ENCODE measurements at regions not wholly inside any gene's neighbourhood (a gene's known extent, or its start where the extent isn't known, plus 50 kb on each side); places are given as distances from the start of the nearest gene placed in this dataset.
"Not testable (repeated sequence)": the region's sequence is repeated elsewhere in the genome, so short reads cannot be mapped to it uniquely, and the experiment has no call there.

DNA sequence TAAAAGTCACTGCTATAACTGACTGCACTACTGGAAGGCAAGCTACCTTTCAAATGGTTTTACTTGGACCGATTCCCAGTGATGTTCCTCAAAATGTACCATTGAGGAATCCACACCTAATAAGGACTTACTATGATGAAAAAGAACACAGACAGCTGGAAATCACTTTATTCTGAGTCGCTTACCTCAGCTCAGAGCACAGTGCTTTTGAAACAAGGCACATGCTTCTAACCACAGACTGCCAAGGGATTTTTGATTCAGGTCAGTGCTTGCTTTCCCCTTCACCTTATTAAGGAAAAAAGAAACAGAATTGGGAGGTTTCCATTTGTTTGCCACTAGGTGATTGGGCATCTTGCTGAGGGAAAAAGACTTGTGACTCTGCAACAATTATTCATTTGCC lies 707.5 kb upstream of the FSHR start:
- Histone ChIP-seq H3K9me3 (ENCODE audit: control insufficient read depth in 5 of 5, low read length in 5 of 5) (no peaks in the 10 kb centered on the region), H3K27ac (ENCODE audit: low read depth, low read length) (no peak overlapping the region), H3K4me3 (ENCODE audit: low read depth in 1 of 5, low read length in 5 of 5) (no peak overlapping the region), H3K4me1 (ENCODE audit: control insufficient read depth in 5 of 5, insufficient read depth in 5 of 5, low read length in 5 of 5) (no peaks in the 10 kb centered on the region), H3K27me3 (ENCODE audit: control insufficient read depth in 5 of 5, insufficient read depth in 4 of 5, low read length in 5 of 5) (no peaks in the 10 kb centered on the region), H3K36me3 (ENCODE audit: control insufficient read depth in 5 of 5, insufficient read depth in 5 of 5, low read length in 5 of 5) (no peaks in the 10 kb centered on the region), H3K9ac (ENCODE audit: low read length in 5 of 5) (no peak overlapping the region)

DNA sequence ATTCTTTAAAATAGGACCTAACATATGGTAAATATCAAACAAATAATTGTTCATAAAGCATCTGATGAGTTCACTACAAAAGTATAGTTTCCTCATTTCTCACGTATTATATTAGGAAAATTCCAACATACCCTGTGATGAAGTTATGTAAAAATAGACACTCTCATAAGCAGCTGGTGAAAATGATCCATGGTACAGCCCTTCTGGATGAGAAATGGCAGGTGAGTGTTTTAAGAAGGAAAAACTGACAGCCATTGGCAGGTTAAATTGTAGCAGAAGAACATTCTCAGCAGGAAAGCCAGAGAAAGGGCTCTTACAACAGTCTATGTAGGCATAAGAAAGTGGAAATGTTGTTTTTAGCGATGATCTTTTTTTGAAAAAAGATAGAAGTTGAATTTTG lies 706.5 kb upstream of the FSHR start:
- H3K27ac ChIP-seq (ENCODE audit: low read depth, low read length) = no peak overlapping the region
- H3K27me3 ChIP-seq (ENCODE audit: control insufficient read depth in 5 of 5, insufficient read depth in 4 of 5, low read length in 5 of 5) = no peaks in the 10 kb centered on the region
- no peaks in the 10 kb centered on the region for H3K9me3 ChIP-seq (ENCODE audit: control insufficient read depth in 5 of 5, low read length in 5 of 5)
- H3K36me3 ChIP-seq (ENCODE audit: control insufficient read depth in 5 of 5, insufficient read depth in 5 of 5, low read length in 5 of 5) = no peaks in the 10 kb centered on the region
- H3K9ac ChIP-seq (ENCODE audit: low read length in 5 of 5) = no peak overlapping the region
- H3K4me1 ChIP-seq (ENCODE audit: control insufficient read depth in 5 of 5, insufficient read depth in 5 of 5, low read length in 5 of 5) = no peaks in the 10 kb centered on the region
- no peak overlapping the region for H3K4me3 ChIP-seq (ENCODE audit: low read depth in 1 of 5, low read length in 5 of 5)

DNA sequence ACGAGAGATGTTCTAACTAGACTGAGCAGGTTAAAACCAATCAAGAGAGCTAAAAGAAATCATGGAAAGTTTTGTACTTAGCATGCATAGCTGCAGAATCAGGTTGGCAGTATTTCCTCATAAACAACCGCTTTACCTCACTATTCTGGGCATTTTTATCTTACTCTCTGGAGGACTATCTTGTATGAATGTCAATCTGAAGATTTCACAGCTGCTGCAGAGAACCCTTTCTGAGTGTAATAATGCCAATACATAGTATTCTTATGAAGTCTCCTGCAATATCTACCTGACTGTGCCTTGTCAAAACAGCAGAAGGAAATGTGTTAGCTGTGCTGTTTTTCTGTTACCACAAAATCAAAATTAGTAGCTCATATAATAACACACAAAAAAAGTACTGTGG lies 705.9 kb upstream of the FSHR start:
- no peak overlapping the region for H3K4me3 ChIP-seq (ENCODE audit: low read depth in 1 of 5, low read length in 5 of 5)
- no peak overlapping the region for H3K27ac ChIP-seq (ENCODE audit: low read depth, low read length)
- H3K36me3 ChIP-seq (ENCODE audit: control insufficient read depth in 5 of 5, insufficient read depth in 5 of 5, low read length in 5 of 5) = no peaks in the 10 kb centered on the region
- H3K9ac ChIP-seq (ENCODE audit: low read length in 5 of 5) = no peak overlapping the region
- no peaks in the 10 kb centered on the region for H3K4me1 ChIP-seq (ENCODE audit: control insufficient read depth in 5 of 5, insufficient read depth in 5 of 5, low read length in 5 of 5)
- H3K27me3 ChIP-seq (ENCODE audit: control insufficient read depth in 5 of 5, insufficient read depth in 4 of 5, low read length in 5 of 5) = no peaks in the 10 kb centered on the region
- H3K9me3 ChIP-seq (ENCODE audit: control insufficient read depth in 5 of 5, low read length in 5 of 5) = no peaks in the 10 kb centered on the region

DNA sequence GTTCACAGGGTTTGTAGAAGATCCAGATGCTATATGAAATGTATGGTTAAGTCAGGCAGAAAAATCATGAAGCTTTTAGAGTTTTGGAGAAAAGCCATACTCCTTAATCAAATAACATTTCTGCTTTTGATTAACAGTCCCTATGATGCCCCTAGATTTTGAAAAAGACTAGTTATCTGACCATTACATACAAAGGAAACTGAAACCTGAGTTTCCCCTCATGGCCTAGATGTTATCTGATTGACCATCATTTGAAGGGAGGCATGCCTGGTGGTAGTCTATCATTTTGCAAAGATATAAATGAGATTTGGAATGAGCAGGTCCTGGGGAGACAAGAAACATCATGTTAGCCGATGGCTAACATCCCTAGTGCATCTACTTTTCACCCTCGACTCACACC lies 704.3 kb upstream of the FSHR start:
- Histone ChIP-seq H3K4me3 (ENCODE audit: low read depth in 1 of 5, low read length in 5 of 5) (no peak overlapping the region), H3K36me3 (ENCODE audit: control insufficient read depth in 5 of 5, insufficient read depth in 5 of 5, low read length in 5 of 5) (no peaks in the 10 kb centered on the region)

DNA sequence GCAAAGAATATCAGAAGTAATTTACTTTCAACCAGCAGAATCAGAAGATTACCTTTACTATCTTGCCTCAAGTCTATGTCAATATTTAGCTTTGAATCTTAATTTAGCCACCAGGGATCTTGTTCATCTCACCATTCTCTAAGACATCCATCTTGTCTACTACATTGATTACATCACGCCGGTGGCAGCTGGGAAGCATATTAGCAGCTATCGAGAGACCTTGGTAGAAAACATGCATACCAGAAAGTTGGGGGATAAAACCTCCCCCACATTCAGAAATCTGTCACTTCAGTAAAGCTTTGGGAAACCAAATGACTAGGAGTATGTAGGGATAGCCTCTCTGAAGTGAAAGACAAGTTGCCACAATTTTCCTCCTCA lies 703.8 kb upstream of the FSHR start:
- Histone ChIP-seq H3K36me3 (ENCODE audit: control insufficient read depth in 5 of 5, insufficient read depth in 5 of 5, low read length in 5 of 5) (no peaks in the 10 kb centered on the region), H3K4me3 (ENCODE audit: low read depth in 1 of 5, low read length in 5 of 5) (no peak overlapping the region), H3K9ac (ENCODE audit: low read length in 5 of 5) (no peak overlapping the region), H3K4me1 (ENCODE audit: control insufficient read depth in 5 of 5, insufficient read depth in 5 of 5, low read length in 5 of 5) (no peaks in the 10 kb centered on the region), H3K9me3 (ENCODE audit: control insufficient read depth in 5 of 5, low read length in 5 of 5) (no peaks in the 10 kb centered on the region), H3K27ac (ENCODE audit: low read depth, low read length) (no peak overlapping the region), H3K27me3 (ENCODE audit: control insufficient read depth in 5 of 5, insufficient read depth in 4 of 5, low read length in 5 of 5) (no peaks in the 10 kb centered on the region)

More for the DNA sequence above, 704.3 kb upstream of the FSHR start:
- Histone ChIP-seq H3K9me3 (ENCODE audit: control insufficient read depth in 5 of 5, low read length in 5 of 5) (no peaks in the 10 kb centered on the region), H3K27me3 (ENCODE audit: control insufficient read depth in 5 of 5, insufficient read depth in 4 of 5, low read length in 5 of 5) (no peaks in the 10 kb centered on the region), H3K27ac (ENCODE audit: low read depth, low read length) (no peak overlapping the region), H3K4me1 (ENCODE audit: control insufficient read depth in 5 of 5, insufficient read depth in 5 of 5, low read length in 5 of 5) (no peaks in the 10 kb centered on the region), H3K9ac (ENCODE audit: low read length in 5 of 5) (no peak overlapping the region)

DNA sequence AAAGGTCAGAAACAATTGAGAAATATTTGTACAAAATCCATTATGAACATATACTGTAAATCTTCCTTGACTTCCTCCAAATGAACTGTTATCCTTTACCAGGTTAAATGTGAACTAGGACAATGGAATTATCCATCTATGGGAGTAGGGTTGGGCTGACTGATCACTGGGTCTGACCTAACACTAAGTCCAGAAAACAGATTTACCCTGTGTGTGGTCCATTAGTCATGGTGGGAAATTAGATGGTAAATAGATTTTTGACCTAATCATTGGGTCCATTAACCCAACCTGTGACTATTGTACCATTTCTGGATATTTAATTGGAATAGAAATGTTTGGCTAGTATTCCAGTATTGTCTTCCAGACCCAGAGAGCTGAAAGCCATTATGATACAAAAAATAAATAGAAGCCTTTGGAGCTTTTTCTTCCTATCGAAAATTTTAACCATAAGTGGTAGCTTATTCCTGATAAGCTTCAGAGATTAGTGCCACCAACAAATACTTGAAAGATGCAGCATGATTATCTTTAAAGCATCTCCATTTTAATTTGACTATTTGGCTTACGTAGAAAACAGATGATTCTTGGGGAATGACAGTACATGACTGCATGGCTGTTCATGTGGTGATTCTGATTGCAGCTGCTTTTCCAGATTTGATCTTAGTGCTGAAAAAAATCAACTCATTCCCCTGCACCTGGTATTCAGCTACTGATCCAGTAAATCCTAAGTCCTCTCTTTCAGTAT lies 703.2 kb upstream of the FSHR start:
- Histone ChIP-seq H3K4me3 (ENCODE audit: low read depth in 1 of 5, low read length in 5 of 5) (no peak overlapping the region), H3K36me3 (ENCODE audit: control insufficient read depth in 5 of 5, insufficient read depth in 5 of 5, low read length in 5 of 5) (no peaks in the 10 kb centered on the region), H3K27ac (ENCODE audit: low read depth, low read length) (no peak overlapping the region), H3K27me3 (ENCODE audit: control insufficient read depth in 5 of 5, insufficient read depth in 4 of 5, low read length in 5 of 5) (no peaks in the 10 kb centered on the region), H3K9me3 (ENCODE audit: control insufficient read depth in 5 of 5, low read length in 5 of 5) (no peaks in the 10 kb centered on the region), H3K4me1 (ENCODE audit: control insufficient read depth in 5 of 5, insufficient read depth in 5 of 5, low read length in 5 of 5) (no peaks in the 10 kb centered on the region), H3K9ac (ENCODE audit: low read length in 5 of 5) (no peak overlapping the region)

DNA sequence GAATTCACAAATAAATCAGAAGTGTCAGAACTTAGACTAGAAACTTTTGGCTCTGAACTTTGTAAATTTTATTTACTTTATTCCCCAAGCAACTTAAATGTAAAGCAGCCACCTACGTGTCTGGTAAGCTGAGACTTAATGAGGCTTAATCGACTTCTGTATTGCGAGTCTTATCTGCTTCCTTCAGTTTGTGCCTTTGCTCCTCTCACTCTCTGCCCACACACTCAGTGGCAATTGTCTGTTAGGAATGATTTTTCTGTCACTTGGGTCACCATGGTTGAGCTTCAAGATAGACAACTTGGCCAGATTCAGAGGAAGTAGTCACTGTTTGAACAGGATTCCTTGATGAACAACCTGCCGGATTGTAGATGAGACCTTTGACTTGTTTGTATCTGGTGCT lies 691.4 kb upstream of the FSHR start:
- no peak overlapping the region for H3K4me3 ChIP-seq (ENCODE audit: low read depth in 1 of 5, low read length in 5 of 5)
- no peak overlapping the region for H3K9ac ChIP-seq (ENCODE audit: low read length in 5 of 5)
- no peak overlapping the region for H3K27ac ChIP-seq (ENCODE audit: low read depth, low read length)
- H3K27me3 ChIP-seq (ENCODE audit: control insufficient read depth in 5 of 5, insufficient read depth in 4 of 5, low read length in 5 of 5) = no peaks in the 10 kb centered on the region
- H3K4me1 ChIP-seq (ENCODE audit: control insufficient read depth in 5 of 5, insufficient read depth in 5 of 5, low read length in 5 of 5) = peaks cover 0 to 3% (median 0%) of the 10 kb centered on the region in 5 donors
- H3K9me3 ChIP-seq (ENCODE audit: control insufficient read depth in 5 of 5, low read length in 5 of 5) = peaks cover 0 to 4% (median 0%) of the 10 kb centered on the region in 5 donors
- no peaks in the 10 kb centered on the region for H3K36me3 ChIP-seq (ENCODE audit: control insufficient read depth in 5 of 5, insufficient read depth in 5 of 5, low read length in 5 of 5)

DNA sequence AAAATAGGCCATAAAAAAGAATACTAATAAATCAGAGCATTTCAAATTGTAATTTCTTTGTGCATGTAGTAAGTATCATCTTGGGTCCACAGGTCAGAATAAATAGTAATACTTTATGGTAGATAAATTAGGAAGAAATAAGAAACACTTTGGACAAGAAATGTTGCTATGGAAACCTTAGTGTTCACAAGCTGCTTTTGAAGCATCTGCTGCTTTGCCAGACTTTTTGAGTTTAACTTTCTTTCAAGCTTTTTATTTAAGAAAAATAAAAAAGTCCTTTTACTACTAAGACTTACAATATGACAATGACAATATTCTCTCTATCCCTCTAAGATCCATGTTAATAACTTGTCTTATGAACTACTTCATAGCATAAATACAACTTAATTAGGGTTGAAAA lies 690.7 kb upstream of the FSHR start:
- H3K27me3 ChIP-seq (ENCODE audit: control insufficient read depth in 5 of 5, insufficient read depth in 4 of 5, low read length in 5 of 5) = no peaks in the 10 kb centered on the region
- peaks cover 0 to 4% (median 0%) of the 10 kb centered on the region in 5 donors for H3K9me3 ChIP-seq (ENCODE audit: control insufficient read depth in 5 of 5, low read length in 5 of 5)
- no peak overlapping the region for H3K9ac ChIP-seq (ENCODE audit: low read length in 5 of 5)
- H3K27ac ChIP-seq (ENCODE audit: low read depth, low read length) = no peak overlapping the region
- H3K4me1 ChIP-seq (ENCODE audit: control insufficient read depth in 5 of 5, insufficient read depth in 5 of 5, low read length in 5 of 5) = peaks cover 0 to 3% (median 0%) of the 10 kb centered on the region in 5 donors
- H3K36me3 ChIP-seq (ENCODE audit: control insufficient read depth in 5 of 5, insufficient read depth in 5 of 5, low read length in 5 of 5) = no peaks in the 10 kb centered on the region
- H3K4me3 ChIP-seq (ENCODE audit: low read depth in 1 of 5, low read length in 5 of 5) = no peak overlapping the region

DNA sequence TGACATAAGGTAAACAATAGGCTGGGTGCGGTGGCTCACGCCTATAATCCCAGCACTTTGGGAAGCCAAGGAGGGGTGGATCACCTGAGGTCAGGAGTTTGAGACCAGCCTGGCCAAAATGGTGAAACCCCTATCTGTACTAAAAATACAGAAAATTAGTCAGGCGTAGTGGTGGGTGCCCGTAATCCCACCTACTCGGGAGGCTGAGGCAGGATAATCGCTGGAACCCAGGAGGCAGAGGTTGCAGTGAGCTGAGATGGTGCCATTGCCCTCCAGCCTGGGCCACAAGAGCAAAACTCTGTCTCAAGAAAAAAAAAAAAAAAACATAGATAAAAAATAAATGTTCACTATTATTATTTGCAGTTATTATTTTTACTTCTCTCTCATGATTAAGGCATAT lies 689.8 kb upstream of the FSHR start:
- not testable (repeated sequence) for H3K9ac ChIP-seq (ENCODE audit: low read length in 5 of 5); H3K36me3 ChIP-seq (ENCODE audit: control insufficient read depth in 5 of 5, insufficient read depth in 5 of 5, low read length in 5 of 5); H3K9me3 ChIP-seq (ENCODE audit: control insufficient read depth in 5 of 5, low read length in 5 of 5); H3K4me3 ChIP-seq (ENCODE audit: low read depth in 1 of 5, low read length in 5 of 5); H3K4me1 ChIP-seq (ENCODE audit: control insufficient read depth in 5 of 5, insufficient read depth in 5 of 5, low read length in 5 of 5); H3K27me3 ChIP-seq (ENCODE audit: control insufficient read depth in 5 of 5, insufficient read depth in 4 of 5, low read length in 5 of 5); H3K27ac ChIP-seq (ENCODE audit: low read depth, low read length)

DNA sequence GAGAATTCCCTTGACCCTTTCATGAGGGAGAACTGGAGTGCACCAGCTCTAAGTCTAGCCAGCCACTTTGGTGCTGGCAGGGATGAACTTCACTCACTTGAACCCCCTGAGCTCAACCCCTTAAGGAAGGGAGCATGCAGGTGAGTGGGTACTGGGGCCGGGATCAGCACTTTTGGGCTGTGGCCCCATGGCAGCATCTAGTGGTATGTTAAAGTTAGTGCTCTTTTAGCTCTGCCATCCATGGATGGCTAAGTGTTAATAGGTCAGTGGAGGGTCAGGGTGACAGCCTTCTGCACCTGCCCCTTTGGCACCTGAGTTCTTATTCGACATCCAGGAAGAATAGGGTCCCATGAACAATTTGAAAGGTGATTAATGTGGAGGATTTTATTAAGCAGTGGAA lies 689.0 kb upstream of the FSHR start:
- Histone ChIP-seq H3K9ac (ENCODE audit: low read length in 5 of 5) (no peak overlapping the region), H3K36me3 (ENCODE audit: control insufficient read depth in 5 of 5, insufficient read depth in 5 of 5, low read length in 5 of 5) (no peaks in the 10 kb centered on the region), H3K4me1 (ENCODE audit: control insufficient read depth in 5 of 5, insufficient read depth in 5 of 5, low read length in 5 of 5) (peaks cover 0 to 3% (median 0%) of the 10 kb centered on the region in 5 donors), H3K27me3 (ENCODE audit: control insufficient read depth in 5 of 5, insufficient read depth in 4 of 5, low read length in 5 of 5) (no peaks in the 10 kb centered on the region), H3K27ac (ENCODE audit: low read depth, low read length) (no peak overlapping the region), H3K9me3 (ENCODE audit: control insufficient read depth in 5 of 5, low read length in 5 of 5) (peaks cover 0 to 4% (median 0%) of the 10 kb centered on the region in 5 donors), H3K4me3 (ENCODE audit: low read depth in 1 of 5, low read length in 5 of 5) (no peak overlapping the region)

Data from subcutaneous abdominal adipose tissue (tissue), 5 donors.